Lower leg skin (tissue), 3 donors: ENCODE measurements at regions not wholly inside any gene's neighbourhood (a gene's known extent, or its start where the extent isn't known, plus 50 kb on each side); places are given as distances from the start of the nearest gene placed in this dataset.
"Not testable (repeated sequence)": the region's sequence is repeated elsewhere in the genome, so short reads cannot be mapped to it uniquely, and the experiment has no call there.

Experiments used
- POLR2A ChIP-seq, 2 donors: fragments of 450-650 bp; IDR thresholded peaks; one replicate each; pipeline ENCODE4 v1.6.1; 2016 to 2017; ENCODE audit warnings: antibody characterized with exemption in 2 of 2, mild to moderate bottlenecking in 1 of 2, moderate library complexity in 1 of 2
- TF ChIP-seq, protein P1 (sequence below), 3 donors: fragments of 450-650 bp; IDR thresholded peaks; one replicate each; pipeline ENCODE4 v1.5.1; 2016; ENCODE audit warnings: antibody characterized with exemption in 3 of 3, mild to moderate bottlenecking in 3 of 3, moderate library complexity in 2 of 3

DNA sequence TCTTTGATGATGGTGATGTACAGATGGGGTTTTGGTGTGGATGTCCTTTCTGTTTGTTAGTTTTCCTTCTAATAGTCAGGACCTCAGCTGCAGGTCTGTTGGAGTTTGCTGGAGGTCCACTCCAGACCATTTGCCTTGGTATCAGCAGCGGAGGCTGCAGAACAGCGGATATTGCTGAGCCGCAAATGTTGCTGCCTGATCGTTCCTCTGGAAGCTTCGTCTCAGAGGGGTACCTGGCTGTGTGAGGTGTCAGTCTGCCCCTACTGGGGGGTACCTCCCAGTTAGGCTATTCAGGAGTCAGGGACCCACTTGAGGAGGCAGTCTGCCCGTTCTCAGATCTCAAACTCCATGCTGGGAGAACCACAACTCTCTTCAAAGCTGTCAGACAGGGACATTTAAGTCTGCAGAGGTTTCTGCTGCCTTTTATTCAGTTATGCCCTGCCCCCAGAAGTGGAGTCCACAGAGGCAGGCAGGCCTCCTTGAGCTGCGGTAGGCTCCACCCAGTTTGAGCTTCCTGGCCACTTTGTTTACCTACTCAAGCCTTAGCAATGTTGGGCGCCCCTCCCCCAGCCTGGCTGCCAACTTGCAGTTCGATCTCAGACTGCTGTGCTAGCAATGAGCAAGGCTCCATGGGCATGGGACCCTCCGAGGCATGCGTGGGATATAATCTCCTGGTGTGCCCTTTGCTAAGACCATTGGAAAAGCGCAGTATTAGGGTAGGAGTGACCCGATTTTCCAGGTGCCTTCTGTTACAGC, 264.5 kb downstream of the MATN1 start:
- not testable (repeated sequence) for TF ChIP-seq POLR2A (IDR thresholded peaks at IDR 0.05)
- TF ChIP-seq, protein P1, sequence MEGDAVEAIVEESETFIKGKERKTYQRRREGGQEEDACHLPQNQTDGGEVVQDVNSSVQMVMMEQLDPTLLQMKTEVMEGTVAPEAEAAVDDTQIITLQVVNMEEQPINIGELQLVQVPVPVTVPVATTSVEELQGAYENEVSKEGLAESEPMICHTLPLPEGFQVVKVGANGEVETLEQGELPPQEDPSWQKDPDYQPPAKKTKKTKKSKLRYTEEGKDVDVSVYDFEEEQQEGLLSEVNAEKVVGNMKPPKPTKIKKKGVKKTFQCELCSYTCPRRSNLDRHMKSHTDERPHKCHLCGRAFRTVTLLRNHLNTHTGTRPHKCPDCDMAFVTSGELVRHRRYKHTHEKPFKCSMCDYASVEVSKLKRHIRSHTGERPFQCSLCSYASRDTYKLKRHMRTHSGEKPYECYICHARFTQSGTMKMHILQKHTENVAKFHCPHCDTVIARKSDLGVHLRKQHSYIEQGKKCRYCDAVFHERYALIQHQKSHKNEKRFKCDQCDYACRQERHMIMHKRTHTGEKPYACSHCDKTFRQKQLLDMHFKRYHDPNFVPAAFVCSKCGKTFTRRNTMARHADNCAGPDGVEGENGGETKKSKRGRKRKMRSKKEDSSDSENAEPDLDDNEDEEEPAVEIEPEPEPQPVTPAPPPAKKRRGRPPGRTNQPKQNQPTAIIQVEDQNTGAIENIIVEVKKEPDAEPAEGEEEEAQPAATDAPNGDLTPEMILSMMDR (IDR thresholded peaks at IDR 0.05), result not testable (repeated sequence)
